SU-DHL-6 (cell line): ENCODE measurements at regions not wholly inside any gene's neighbourhood (a gene's known extent, or its start where the extent isn't known, plus 50 kb on each side); places are given as distances from the start of the nearest gene placed in this dataset.

Experiments
- H2AFZ ChIP-seq: fragments of 200-600 bp; sonication (generic); 2 replicates; pipeline ENCODE4 v1.6.1; 2014; ENCODE audit warnings: low read depth, mild to moderate bottlenecking, moderate library complexity, mixed read lengths, antibody characterized with exemption, low read length; ENCODE audit not compliant: severe bottlenecking
- H3F3A ChIP-seq: fragments of 200-600 bp; shearing (Covaris generic); 2 replicates; pipeline ENCODE4 v1.6.0; 2016; ENCODE audit warnings: antibody characterized with exemption, mild to moderate bottlenecking; ENCODE audit not compliant: insufficient read depth
- H3K27ac ChIP-seq: fragments of 200-600 bp; sonication (generic); 2 replicates; pipeline ENCODE4 v1.5.1; 2016; ENCODE audit warnings: low read depth, mild to moderate bottlenecking, low read length, moderate library complexity, mixed read lengths
- H3K27me3 ChIP-seq: fragments of 200-600 bp; sonication (generic), shearing (Covaris generic); 2 replicates; pipeline ENCODE4 v1.6.0; 2014; ENCODE audit warnings: mild to moderate bottlenecking, low read length
- H3K36me3 ChIP-seq: fragments of 200-600 bp; sonication (generic); 2 replicates; pipeline ENCODE4 v1.6.1; 2014; ENCODE audit warnings: mild to moderate bottlenecking, low read length, mixed read lengths
- H3K4me2 ChIP-seq: fragments of 300-600, 200-600 bp; shearing (Covaris generic), sonication (generic); 2 replicates; pipeline ENCODE4 v1.6.0; 2014; ENCODE audit warnings: low read length, low read depth, mild to moderate bottlenecking; ENCODE audit not compliant: poor library complexity, severe bottlenecking
- H3K4me3 ChIP-seq: fragments of 200-600 bp; sonication (generic); 2 replicates; pipeline ENCODE4 v1.5.1; 2014; ENCODE audit warnings: antibody characterized with exemption, low read length, mild to moderate bottlenecking, mixed read lengths; ENCODE audit not compliant: insufficient read depth, poor library complexity, severe bottlenecking
- H3K79me2 ChIP-seq: fragments of 200-600 bp; sonication (generic); 2 replicates; pipeline ENCODE4 v1.6.1; 2014; ENCODE audit warnings: mild to moderate bottlenecking, low read length, moderate library complexity; ENCODE audit not compliant: insufficient read depth
- H3K9ac ChIP-seq: fragments of 200-600 bp; sonication (generic); 2 replicates; pipeline ENCODE4 v1.7.0; 2014; ENCODE audit warnings: mild to moderate bottlenecking, low read length
- H3K9me2 ChIP-seq: fragments of 200-600 bp; sonication (generic); replicated peaks from 2 replicates; pipeline ENCODE4 v1.6.1; 2014; ENCODE audit warnings: low read length; ENCODE audit not compliant: insufficient read depth
- H3K9me3 ChIP-seq: fragments of 200-600 bp; sonication (generic); 2 replicates; pipeline ENCODE4 v1.6.1; 2014; ENCODE audit warnings: low read length, mixed read lengths; ENCODE audit not compliant: insufficient read depth
- H4K20me1 ChIP-seq: fragments of 200-600 bp; sonication (generic); 2 replicates; pipeline ENCODE4 v1.6.1; 2014; ENCODE audit warnings: low read depth, mild to moderate bottlenecking, antibody characterized with exemption, low read length, moderate library complexity, mixed read lengths
- EZH2phosphoT487 ChIP-seq: fragments of 200-600 bp; sonication (generic), shearing (Covaris generic); conservative IDR thresholded peaks from 2 replicates; pipeline ENCODE4 v1.6.1; 2018; ENCODE audit warnings: mild to moderate bottlenecking, antibody characterized with exemption, low read length, moderate library complexity, mixed read lengths
- TF ChIP-seq, protein P1 (sequence below): fragments of 200-600 bp; sonication (generic); IDR thresholded peaks from one replicate; pipeline ENCODE4 v1.5.1; 2017; ENCODE audit warnings: antibody characterized with exemption, mild to moderate bottlenecking, low read length, moderate library complexity; ENCODE audit not compliant: insufficient read depth, poor library complexity, severe bottlenecking

DNA sequence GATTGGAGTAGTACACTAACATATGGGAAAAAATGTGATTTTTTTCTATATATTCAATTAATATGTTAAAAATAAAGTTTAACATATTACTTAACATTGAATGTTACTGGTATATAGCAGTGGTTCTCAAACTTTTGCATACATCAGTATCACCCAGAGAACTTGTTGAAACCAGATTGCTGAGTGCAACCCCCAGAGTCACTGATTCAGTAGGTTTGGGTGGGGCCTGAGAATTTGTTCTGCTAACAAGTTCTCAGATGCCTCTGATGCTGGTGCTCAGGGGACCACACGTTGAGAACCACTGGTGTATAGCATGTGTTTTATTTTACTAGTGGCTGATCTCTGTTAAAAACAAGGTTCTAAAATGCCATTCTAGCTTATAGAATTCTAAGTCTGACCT, 161.9 kb downstream of the HHIPL2 start:
- Histone ChIP-seq H3K4me2 (no peak overlapping the region), H3K9ac (no peak overlapping the region), H3K27ac (no peak overlapping the region), H3K27me3 (no peaks in the 10 kb centered on the region), H3F3A (no peaks in the 10 kb centered on the region), H3K4me3 (no peak overlapping the region), H2AFZ (no peak overlapping the region), H3K9me2 (no peaks in the 10 kb centered on the region), H4K20me1 (no peaks in the 10 kb centered on the region), H3K36me3 (no peaks in the 10 kb centered on the region), H3K9me3 (no peaks in the 10 kb centered on the region), H3K79me2 (no peaks in the 10 kb centered on the region)
- no peak for TF ChIP-seq EZH2phosphoT487
- TF ChIP-seq, protein P1, sequence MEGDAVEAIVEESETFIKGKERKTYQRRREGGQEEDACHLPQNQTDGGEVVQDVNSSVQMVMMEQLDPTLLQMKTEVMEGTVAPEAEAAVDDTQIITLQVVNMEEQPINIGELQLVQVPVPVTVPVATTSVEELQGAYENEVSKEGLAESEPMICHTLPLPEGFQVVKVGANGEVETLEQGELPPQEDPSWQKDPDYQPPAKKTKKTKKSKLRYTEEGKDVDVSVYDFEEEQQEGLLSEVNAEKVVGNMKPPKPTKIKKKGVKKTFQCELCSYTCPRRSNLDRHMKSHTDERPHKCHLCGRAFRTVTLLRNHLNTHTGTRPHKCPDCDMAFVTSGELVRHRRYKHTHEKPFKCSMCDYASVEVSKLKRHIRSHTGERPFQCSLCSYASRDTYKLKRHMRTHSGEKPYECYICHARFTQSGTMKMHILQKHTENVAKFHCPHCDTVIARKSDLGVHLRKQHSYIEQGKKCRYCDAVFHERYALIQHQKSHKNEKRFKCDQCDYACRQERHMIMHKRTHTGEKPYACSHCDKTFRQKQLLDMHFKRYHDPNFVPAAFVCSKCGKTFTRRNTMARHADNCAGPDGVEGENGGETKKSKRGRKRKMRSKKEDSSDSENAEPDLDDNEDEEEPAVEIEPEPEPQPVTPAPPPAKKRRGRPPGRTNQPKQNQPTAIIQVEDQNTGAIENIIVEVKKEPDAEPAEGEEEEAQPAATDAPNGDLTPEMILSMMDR, result no peak

GRCh38 chr1:222385262-222385661, 162.6 kb downstream of the HHIPL2 start:
- Histone ChIP-seq H3K4me3 (no peak overlapping the region), H3K4me2 (no peak overlapping the region), H3K79me2 (no peaks in the 10 kb centered on the region), H3F3A (no peaks in the 10 kb centered on the region), H3K36me3 (no peaks in the 10 kb centered on the region), H2AFZ (no peak overlapping the region), H3K27ac (no peak overlapping the region), H3K9me2 (no peaks in the 10 kb centered on the region), H3K9me3 (no peaks in the 10 kb centered on the region), H4K20me1 (no peaks in the 10 kb centered on the region), H3K9ac (no peak overlapping the region), H3K27me3 (no peaks in the 10 kb centered on the region)
- TF ChIP-seq, protein P1, result no peak
- TF ChIP-seq EZH2phosphoT487, result no peak

GRCh38 chr1:222384531-222384930, 163.4 kb downstream of the HHIPL2 start:
- Histone ChIP-seq H3K27ac (no peak overlapping the region), H2AFZ (no peak overlapping the region), H4K20me1 (no peaks in the 10 kb centered on the region), H3K27me3 (no peaks in the 10 kb centered on the region), H3K4me3 (no peak overlapping the region), H3K36me3 (no peaks in the 10 kb centered on the region), H3K9me2 (no peaks in the 10 kb centered on the region), H3K79me2 (no peaks in the 10 kb centered on the region), H3K9me3 (no peaks in the 10 kb centered on the region), H3F3A (no peaks in the 10 kb centered on the region), H3K4me2 (no peak overlapping the region), H3K9ac (no peak overlapping the region)
- TF ChIP-seq, protein P1, result no peak
- no peak for TF ChIP-seq EZH2phosphoT487
